ENCODE measurements at regions not wholly inside any gene's neighbourhood (a gene's known extent, or its start where the extent isn't known, plus 50 kb on each side); places are given as distances from the start of the nearest gene placed in this dataset.

DNA sequence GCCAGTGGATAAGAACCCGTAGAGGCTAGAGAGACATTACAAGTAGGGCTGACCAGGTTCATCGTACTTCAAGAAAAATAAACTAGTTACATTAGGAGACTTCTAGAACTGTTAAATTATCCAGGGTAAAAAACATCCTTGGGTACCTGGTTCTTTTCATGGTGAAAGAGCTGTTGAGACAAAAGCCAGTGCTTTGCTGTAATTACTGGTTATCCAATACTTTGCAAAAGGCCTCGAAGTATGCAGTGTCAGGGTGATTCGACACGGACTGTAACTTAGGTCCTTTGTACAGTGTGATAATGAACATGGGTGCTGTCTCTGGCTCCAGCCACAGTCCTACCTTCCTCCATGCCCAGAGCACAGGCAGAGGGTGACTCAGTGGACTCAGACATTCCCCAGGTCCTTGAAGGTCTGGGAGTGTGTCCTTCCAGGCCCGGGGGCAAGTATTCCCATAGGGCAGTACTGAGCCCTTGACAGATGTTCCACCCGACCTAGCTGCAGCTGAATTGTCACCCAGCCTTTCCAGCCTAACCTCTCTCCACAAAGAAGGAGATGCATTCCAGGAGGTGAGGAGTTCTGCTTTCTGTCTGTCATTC is 123.6 kb upstream of the TMEM72 start:
- no peak for DNase-seq (ENCODE audit: low read depth)
- TF ChIP-seq CTCF (conservative IDR thresholded peaks at IDR 0.05; ENCODE audit: low read depth, low read length): no peak
- no peak overlapping the region for H3K4me3 ChIP-seq (ENCODE audit: low read depth, low read length)

GRCh38 chr10:44788147-44789129 is 122.7 kb upstream of the TMEM72 start:
- no peak for TF ChIP-seq CTCF (conservative IDR thresholded peaks at IDR 0.05; ENCODE audit: low read depth, low read length)
- no peak overlapping the region for H3K4me3 ChIP-seq (ENCODE audit: low read depth, low read length)
- no peak for DNase-seq (ENCODE audit: low read depth)

DNA sequence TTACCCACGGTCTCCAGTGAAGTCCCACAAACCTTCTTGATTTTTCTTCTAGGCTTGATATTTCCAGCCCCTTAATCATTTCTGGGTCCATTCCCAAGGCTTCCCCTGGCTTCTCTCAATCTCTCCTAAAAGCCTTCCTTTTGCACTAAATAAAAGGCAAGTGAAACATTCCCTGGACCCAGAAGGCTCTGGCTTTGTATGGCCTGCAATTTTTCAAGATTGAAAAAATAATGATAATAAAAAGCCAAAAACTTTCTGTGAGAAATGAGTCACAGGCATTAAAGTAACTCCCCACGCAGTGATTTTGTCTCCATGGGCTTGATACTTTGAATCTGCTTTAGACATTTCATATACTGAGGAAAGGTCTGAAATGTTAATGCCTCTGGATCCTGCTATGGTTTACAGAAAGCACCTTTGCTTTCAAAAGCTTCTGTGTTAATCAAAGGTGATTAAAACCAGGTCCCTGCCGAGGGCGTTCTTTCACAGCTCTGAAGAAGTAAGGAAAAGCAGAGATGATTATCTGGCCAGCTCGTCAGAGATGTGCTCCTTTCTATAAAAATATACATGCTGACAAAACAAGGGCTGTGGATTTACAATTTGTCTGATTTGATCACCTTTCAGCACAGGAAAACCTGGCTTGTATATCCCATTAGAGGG is 118.9 kb upstream of the TMEM72 start:
- TF ChIP-seq CTCF (conservative IDR thresholded peaks at IDR 0.05; ENCODE audit: low read depth, low read length): no peak
- no peak overlapping the region for H3K4me3 ChIP-seq (ENCODE audit: low read depth, low read length)
- no peak for DNase-seq (ENCODE audit: low read depth)

GRCh38 chr10:44799966-44800365 is 111.2 kb upstream of the TMEM72 start:
- no peak for DNase-seq (ENCODE audit: low read depth)
- no peak overlapping the region for H3K4me3 ChIP-seq (ENCODE audit: low read depth, low read length)
- TF ChIP-seq CTCF (conservative IDR thresholded peaks at IDR 0.05; ENCODE audit: low read depth, low read length): no peak

DNA sequence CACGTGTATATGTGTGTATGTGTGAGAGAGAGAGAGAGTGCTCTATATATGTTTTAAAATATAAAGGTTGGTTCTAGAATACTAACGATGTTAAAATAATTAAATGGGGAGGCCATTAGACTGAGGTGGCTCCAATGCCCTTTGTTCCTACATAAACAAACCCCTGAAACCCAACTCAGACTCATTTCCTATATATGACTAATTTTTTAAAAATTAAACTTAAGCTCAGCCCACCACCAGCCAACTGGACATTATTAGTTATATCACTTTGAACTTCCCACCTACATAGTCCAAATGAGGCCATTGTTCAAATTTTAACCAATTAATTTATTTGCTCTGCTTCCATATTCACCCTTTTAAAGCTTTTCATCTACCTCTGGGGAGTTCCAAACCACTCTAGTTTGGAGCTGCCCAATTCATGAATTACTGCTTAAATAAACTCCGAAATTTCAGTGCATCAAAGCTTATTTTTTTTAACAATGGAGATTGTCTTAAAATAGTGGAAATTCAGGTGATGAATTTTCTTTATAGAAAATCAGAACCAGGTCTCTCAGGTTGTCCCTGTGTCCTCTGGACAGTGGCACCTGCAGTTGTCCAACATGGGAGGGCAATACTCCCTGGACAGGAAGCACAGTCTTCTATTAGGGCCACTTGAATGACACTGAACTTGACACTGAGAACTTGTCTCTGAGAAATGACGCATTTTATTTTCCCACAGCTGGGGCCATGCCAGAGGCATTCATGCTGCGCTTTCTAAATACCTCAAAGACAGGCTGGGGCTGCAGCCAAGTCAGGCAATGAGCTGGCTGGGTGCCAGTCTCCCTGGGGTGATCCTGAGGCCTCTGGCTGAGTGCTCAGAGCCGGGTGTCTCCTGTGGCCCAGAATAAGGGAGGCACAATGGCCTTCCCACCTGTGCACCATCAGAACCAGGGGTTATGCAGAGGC is 109.5 kb upstream of the TMEM72 start:
- H3K4me3 ChIP-seq (ENCODE audit: low read depth, low read length): no peak overlapping the region
- peak; percentile 96 for DNase-seq (ENCODE audit: low read depth)
- no peak for TF ChIP-seq CTCF (conservative IDR thresholded peaks at IDR 0.05; ENCODE audit: low read depth, low read length)

DNA sequence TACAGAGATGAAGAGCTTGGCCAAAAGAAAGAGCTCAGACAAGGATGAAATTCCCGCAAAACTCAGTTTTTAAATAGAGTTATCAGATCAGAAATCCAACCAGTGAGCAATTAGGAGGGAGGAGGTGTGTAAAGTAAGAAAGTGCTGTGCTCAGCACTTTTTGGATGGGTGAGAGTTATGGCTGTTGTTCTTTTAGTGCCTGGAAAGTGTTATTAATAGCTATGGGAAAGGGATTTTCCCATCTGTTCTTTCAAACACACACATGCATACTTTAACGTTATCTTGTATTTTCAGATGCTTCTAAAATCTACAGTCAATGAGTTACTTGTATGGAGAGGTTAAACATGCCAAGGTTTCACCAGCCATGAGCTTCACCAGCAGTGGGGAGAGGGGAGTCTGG is 107.3 kb upstream of the TMEM72 start:
- no peak overlapping the region for H3K4me3 ChIP-seq (ENCODE audit: low read depth, low read length)
- TF ChIP-seq CTCF (conservative IDR thresholded peaks at IDR 0.05; ENCODE audit: low read depth, low read length): no peak
- no peak for DNase-seq (ENCODE audit: low read depth)
